Coronary artery (tissue), 2 donors: ENCODE measurements at regions not wholly inside any gene's neighbourhood (a gene's known extent, or its start where the extent isn't known, plus 50 kb on each side); places are given as distances from the start of the nearest gene placed in this dataset.
"Not testable (repeated sequence)": the region's sequence is repeated elsewhere in the genome, so short reads cannot be mapped to it uniquely, and the experiment has no call there.

ENCODE experiments used
- DNase-seq: peaks from one replicate; pipeline ENCODE4 v3.0.0-alpha.2; 2017; ENCODE audit warnings: low spot score
- H3K27ac ChIP-seq, 2 donors: fragments of 200-600 bp; sonication (generic); one replicate each; pipeline ENCODE4 v1.5.1; 2016 to 2019
- H3K4me3 ChIP-seq: fragments of 200-600 bp; sonication (generic); 2 replicates; pipeline ENCODE4 v1.5.1; 2016; ENCODE audit warnings: mild to moderate bottlenecking, moderate library complexity
- CTCF ChIP-seq: fragments of 200-600 bp; sonication (generic); IDR thresholded peaks from one replicate; pipeline ENCODE4 v1.5.1; 2019; ENCODE audit warnings: antibody characterized with exemption

GRCh38 chr6:10080561-10080960, 334.3 kb downstream of the TFAP2A start:
- no peak overlapping the region for H3K4me3 ChIP-seq
- DNase-seq = no peak
- no peak overlapping the region for H3K27ac ChIP-seq
- TF ChIP-seq CTCF = no peak

- TF ChIP-seq CTCF = no peak
- Histone ChIP-seq H3K27ac (no peak overlapping the region), H3K4me3 (no peak overlapping the region)
- DNase-seq = no peak
These were observed 336.3 kb downstream of the TFAP2A start for GRCh38 chr6:10078581-10078980.

GRCh38 chr6:10074726-10075125, 340.1 kb downstream of the TFAP2A start:
- not testable (repeated sequence) for H3K4me3 ChIP-seq, DNase-seq, H3K27ac ChIP-seq

- Histone ChIP-seq H3K4me3 (no peak overlapping the region), H3K27ac (no peak overlapping the region)
- DNase-seq = no peak
- no peak for TF ChIP-seq CTCF
These were observed 341.5 kb downstream of the TFAP2A start for GRCh38 chr6:10073341-10073740.

- no peak overlapping the region for H3K4me3 ChIP-seq
- no peak for TF ChIP-seq CTCF
- no peak overlapping the region for H3K27ac ChIP-seq
- no peak for DNase-seq
These were observed 343.1 kb downstream of the TFAP2A start for GRCh38 chr6:10071631-10072220.

GRCh38 chr6:10060004-10060403, 354.9 kb downstream of the TFAP2A start:
- no peak for DNase-seq
- no peak for TF ChIP-seq CTCF
- Histone ChIP-seq H3K4me3 (no peak overlapping the region), H3K27ac (no peak overlapping the region)

- DNase-seq = no peak
- TF ChIP-seq CTCF = no peak
- Histone ChIP-seq H3K4me3 (no peak overlapping the region), H3K27ac (no peak overlapping the region)
These were observed 360.2 kb downstream of the TFAP2A start for GRCh38 chr6:10054672-10055071.

- DNase-seq = no peak
- H3K4me3 ChIP-seq = no peak overlapping the region
- no peak for TF ChIP-seq CTCF
- no peak overlapping the region for H3K27ac ChIP-seq
These were observed 363.6 kb downstream of the TFAP2A start for GRCh38 chr6:10051283-10051682.
